ENCODE measurements at regions not wholly inside any gene's neighbourhood (a gene's known extent, or its start where the extent isn't known, plus 50 kb on each side); places are given as distances from the start of the nearest gene placed in this dataset.
A peak's percentile ranks its signal among the peaks of the same experiment; 100 is the strongest.

- DNase-seq = peak in 1 of 3 donors; percentile 28
- TF ChIP-seq CTCF (IDR thresholded peaks at IDR 0.05) = no peak
- no peaks in the 10 kb centered on the region for H4K20me1 ChIP-seq (ENCODE audit: insufficient read depth, low read length)
- no peak overlapping the region for H3K4me2 ChIP-seq (replicated peaks; ENCODE audit: extremely low read depth, low read length, poor library complexity, severe bottlenecking)
- H3K79me2 ChIP-seq (ENCODE audit: insufficient read depth, low read length) = no peaks in the 10 kb centered on the region
- no peak overlapping the region for H3K27ac ChIP-seq (ENCODE audit: low read depth in 1 of 2, low read length in 2 of 2)
- no peaks in the 10 kb centered on the region for H3K36me3 ChIP-seq (replicated peaks in 1 of 2; ENCODE audit: control insufficient read depth in 1 of 2, insufficient read depth in 2 of 2, low read length in 2 of 2)
- H3K4me1 Mint-ChIP-seq = peaks cover 37% of the 10 kb centered on the region
- H3K4me1 ChIP-seq (ENCODE audit: control insufficient read depth in 1 of 2, insufficient read depth in 2 of 2, low read length in 2 of 2) = peaks cover 30 to 35% of the 10 kb centered on the region in 2 donors
- no peak overlapping the region for H3K4me3 Mint-ChIP-seq
- H3K27me3 ChIP-seq (ENCODE audit: control insufficient read depth in 2 of 2, insufficient read depth in 2 of 2, low read length in 2 of 2) = no peaks in the 10 kb centered on the region
- no peak overlapping the region for H3K9ac ChIP-seq (ENCODE audit: insufficient read depth, low read length, poor library complexity, severe bottlenecking)
- H3K9me3 ChIP-seq (replicated peaks in 1 of 2; ENCODE audit: control insufficient read depth in 1 of 2, insufficient read depth in 1 of 2, low read length in 2 of 2) = no peaks in the 10 kb centered on the region
- peaks cover 0 to 3% of the 10 kb centered on the region in 2 donors for H3K36me3 Mint-ChIP-seq
- intact Hi-C loops (cut with micrococcal nuclease) = loop anchor here in 1 of 2 donors (10.0 kb wide), 1 partner anchor 48 kb away; no protein-coding TSS in a partner anchor
- H2AFZ ChIP-seq (ENCODE audit: insufficient read depth, low read depth, low read length, poor library complexity, severe bottlenecking) = no peak overlapping the region
- H3K27ac Mint-ChIP-seq = no peak overlapping the region
- H3K4me3 ChIP-seq (replicated peaks in 1 of 3; ENCODE audit: low read depth in 2 of 3, low read length in 3 of 3) = no peak overlapping the region
- peaks cover 2 to 13% (median 3%) of the 10 kb centered on the region in 3 donors for H3K27me3 Mint-ChIP-seq (ENCODE audit: low read depth in 3 of 3)
- H3K9me3 Mint-ChIP-seq = peaks cover 0 to 2% (median 0%) of the 10 kb centered on the region in 7 donors
Observed at GRCh38 chr1:221016751-221017150, 137.5 kb downstream of the HLX start.

GRCh38 chr1:221018414-221018813 is 139.2 kb downstream of the HLX start:
- Mint-ChIP-seq H3K27ac (no peak overlapping the region), H3K36me3 (peaks cover 0 to 3% of the 10 kb centered on the region in 2 donors), H3K4me3 (no peak overlapping the region), H3K27me3 (ENCODE audit: low read depth in 3 of 3) (peaks cover under 1 to 17% (median 6%) of the 10 kb centered on the region in 3 donors), H3K4me1 (peaks cover 40% of the 10 kb centered on the region), H3K9me3 (peaks cover 0 to 2% (median 0%) of the 10 kb centered on the region in 7 donors)
- H3K9ac ChIP-seq (ENCODE audit: insufficient read depth, low read length, poor library complexity, severe bottlenecking) = no peak overlapping the region
- H2AFZ ChIP-seq (ENCODE audit: insufficient read depth, low read depth, low read length, poor library complexity, severe bottlenecking) = no peak overlapping the region
- no peak for TF ChIP-seq CTCF (IDR thresholded peaks at IDR 0.05)
- no peaks in the 10 kb centered on the region for H3K27me3 ChIP-seq (ENCODE audit: control insufficient read depth in 2 of 2, insufficient read depth in 2 of 2, low read length in 2 of 2)
- no peaks in the 10 kb centered on the region for H3K79me2 ChIP-seq (ENCODE audit: insufficient read depth, low read length)
- no peaks in the 10 kb centered on the region for H3K36me3 ChIP-seq (replicated peaks in 1 of 2; ENCODE audit: control insufficient read depth in 1 of 2, insufficient read depth in 2 of 2, low read length in 2 of 2)
- H3K4me3 ChIP-seq (replicated peaks in 1 of 3; ENCODE audit: low read depth in 2 of 3, low read length in 3 of 3) = no peak overlapping the region
- H3K4me1 ChIP-seq (ENCODE audit: control insufficient read depth in 1 of 2, insufficient read depth in 2 of 2, low read length in 2 of 2) = peaks cover 30 to 35% of the 10 kb centered on the region in 2 donors
- intact Hi-C loops (cut with micrococcal nuclease) = loop anchor here in 1 of 2 donors (10.0 kb wide), 1 partner anchor 46 kb away; no protein-coding TSS in a partner anchor
- DNase-seq = no peak
- no peaks in the 10 kb centered on the region for H3K9me3 ChIP-seq (replicated peaks in 1 of 2; ENCODE audit: control insufficient read depth in 1 of 2, insufficient read depth in 1 of 2, low read length in 2 of 2)
- H4K20me1 ChIP-seq (ENCODE audit: insufficient read depth, low read length) = no peaks in the 10 kb centered on the region
- WGBS (ENCODE audit: insufficient coverage) = no CpG with 5 or more reads among the region's 1 CpG
- no peak overlapping the region for H3K27ac ChIP-seq (ENCODE audit: low read depth in 1 of 2, low read length in 2 of 2)
- H3K4me2 ChIP-seq (replicated peaks; ENCODE audit: extremely low read depth, low read length, poor library complexity, severe bottlenecking) = no peak overlapping the region

Measured in CD14-positive monocyte (primary cell).